Hematopoietic multipotent progenitor cell treated with erythropoietin and hydrocortisone succinate and interleukin-3 and kit ligand, for 6 days (in vitro differentiated cells): ENCODE measurements at regions not wholly inside any gene's neighbourhood (a gene's known extent, or its start where the extent isn't known, plus 50 kb on each side); places are given as distances from the start of the nearest gene placed in this dataset.
"Not testable (repeated sequence)": the region's sequence is repeated elsewhere in the genome, so short reads cannot be mapped to it uniquely, and the experiment has no call there.

Experiments used
- DNase-seq: peaks from one replicate; pipeline ENCODE4 v3.0.0-alpha.2; 2015

DNA sequence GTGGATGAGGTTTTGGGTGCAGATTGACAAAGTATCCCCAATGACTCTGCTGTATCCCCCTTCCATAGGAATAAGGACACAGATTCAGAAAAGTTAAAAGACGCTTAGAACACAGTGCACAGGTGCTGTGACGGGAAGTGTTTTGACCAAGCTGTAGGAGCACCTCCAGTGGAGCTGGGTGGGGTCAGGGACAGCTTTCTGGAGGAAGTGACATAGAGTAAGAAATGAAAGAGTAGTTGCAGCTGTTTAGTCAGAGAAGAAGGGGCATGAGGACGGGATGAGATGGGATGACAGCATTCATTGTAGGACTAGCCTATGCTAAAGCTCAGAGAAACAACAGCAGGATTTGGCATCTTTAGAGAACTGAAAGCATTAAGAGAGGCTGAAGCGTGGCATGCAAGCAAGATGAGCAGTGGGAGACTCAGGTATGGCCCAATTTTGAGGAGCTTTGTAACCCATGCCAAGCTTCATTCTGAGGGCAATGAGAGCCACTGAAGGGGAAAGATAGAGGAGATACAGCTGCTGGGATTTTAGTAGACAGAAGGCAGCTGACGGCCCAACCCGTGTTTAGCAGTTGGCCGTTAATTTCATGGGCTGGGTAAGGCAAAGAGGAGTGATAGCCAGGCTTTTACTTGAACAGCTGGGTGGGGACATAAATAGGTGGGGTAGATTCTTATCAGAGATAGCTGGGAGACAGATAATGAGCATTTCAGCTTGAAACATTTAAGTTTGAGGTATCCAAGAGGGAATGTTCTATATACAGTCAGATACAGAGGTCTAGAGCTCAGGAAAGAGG is 131.8 kb upstream of the KRAS start:
- DNase-seq, result peak; percentile 18

DNA sequence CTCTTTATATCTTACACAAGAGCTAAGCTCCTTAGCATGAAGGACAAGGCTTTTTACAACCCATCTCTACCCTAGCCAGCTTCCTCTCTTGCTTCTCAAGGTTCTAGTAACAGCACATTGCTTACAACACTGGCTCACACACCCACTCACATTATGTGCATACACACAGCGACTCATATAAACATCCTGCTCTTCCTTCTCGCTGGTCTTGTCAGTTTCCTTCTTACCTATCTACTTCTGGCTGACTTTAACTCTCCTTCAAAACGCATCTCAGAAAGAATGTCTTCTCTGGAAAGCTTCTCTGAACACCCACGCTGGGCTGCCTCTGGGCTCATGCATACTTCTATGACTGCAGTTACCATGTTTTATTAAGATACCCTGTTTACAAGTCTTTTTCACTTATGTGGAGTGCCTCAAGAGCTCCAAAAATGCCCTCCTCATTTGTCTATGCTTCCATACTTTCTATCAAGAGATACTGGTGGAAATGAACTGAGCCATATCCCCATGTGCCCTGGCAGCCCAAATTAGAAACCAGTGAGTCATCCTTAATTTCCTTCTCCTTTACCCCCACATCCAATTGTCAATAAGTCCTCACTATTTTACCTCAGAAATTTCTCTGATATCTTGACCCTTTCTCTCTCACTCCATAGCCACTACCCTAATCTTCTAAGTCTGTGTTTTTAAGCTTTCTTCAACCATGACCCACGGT is 126.9 kb upstream of the KRAS start:
- peak; percentile 15 for DNase-seq

DNA sequence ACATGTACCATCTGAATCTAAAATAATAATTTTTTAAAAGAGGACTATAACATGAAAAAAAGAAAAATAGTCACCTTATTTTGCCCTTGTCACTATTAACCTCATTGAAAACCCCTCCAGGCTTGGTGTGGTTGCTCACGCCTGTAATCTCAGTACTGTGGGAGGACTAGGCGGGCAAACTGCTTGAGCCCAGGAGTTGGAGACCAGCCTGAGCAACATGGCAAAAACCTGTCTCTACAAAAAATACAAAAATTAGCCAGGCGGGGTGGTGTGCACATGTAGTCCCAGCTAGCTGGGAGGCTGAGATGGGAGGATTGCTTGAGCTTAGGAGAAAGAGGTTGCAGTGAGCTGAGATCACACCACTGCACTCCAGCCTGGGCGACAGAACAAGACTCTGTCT is 126.3 kb upstream of the KRAS start:
- DNase-seq, result no peak

DNA sequence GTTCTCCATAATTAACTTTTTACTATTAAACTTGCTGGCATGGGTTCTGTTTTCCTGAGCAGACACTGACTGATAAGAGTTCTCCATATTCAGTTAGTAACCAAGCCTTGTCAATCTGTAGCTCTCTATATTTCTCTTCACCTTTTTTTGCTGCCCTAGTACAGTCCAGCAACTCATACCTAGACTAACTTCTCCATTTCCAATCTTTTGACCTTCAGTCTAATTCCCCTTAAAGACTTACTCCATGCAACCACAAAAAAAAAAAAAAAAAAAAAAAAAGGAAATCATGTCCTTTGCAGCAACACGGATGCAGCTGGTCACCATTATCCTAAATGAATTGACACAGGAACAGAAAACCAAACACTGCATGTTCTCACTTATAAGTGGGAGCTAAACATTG is 125.7 kb upstream of the KRAS start:
- DNase-seq, result no peak

DNA sequence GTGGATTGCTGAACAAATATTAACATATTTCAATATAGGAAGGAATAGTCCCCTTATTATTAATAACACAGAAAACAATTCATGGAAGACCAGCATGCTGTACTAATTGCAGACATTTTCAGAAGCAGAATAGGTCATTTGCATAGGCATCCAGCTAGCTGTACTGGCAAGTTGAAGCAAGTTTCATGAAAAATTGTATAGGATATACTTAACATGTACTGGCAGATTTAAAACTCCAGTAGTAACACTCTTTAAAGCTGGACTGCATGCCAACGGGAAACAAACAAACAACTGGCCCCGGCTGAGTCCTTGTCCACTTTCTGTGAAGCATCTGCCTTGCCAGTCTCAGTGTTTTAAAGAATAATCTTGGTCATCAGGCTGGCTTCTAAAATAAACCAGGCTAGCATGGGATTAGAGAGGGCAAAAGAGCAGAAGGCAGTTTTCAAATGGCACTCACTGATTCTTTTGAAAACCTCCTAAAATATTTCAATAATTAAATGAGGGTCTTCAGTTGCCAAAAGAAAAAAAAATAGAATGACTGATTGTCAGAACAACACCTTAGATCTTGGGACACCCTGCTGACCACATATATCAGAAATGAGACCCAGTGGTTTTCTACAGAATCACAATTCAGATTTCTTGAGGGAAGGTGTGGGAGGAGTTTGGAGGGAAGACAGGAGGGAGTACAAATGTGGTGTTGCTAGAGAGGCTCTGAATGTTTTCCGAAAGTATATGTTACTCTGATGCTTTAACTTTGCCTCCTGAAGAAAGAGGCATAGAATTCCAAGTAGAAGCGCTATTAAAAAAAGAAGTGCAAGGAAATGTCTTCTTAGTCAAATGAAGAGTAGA is 122.5 kb upstream of the KRAS start:
- no peak for DNase-seq

DNA sequence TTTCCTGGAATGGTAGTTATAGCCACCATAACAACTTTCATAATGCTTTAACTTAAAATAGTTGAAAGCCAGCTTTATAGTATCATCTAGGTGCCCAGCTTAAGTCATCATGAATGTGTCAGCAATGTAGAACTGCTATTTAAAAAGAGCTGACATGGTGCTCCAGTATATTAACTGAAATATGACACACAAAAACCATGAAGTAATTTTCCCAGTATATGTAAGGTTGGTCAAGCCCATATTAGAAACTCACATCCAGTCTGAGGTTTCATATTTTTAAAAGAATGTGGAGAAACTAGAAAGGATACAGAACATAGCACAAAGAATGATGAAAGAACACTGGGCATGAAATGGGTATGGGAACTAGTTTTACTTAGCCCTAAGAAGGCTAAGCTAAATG is 121.3 kb upstream of the KRAS start:
- DNase-seq, result no peak

DNA sequence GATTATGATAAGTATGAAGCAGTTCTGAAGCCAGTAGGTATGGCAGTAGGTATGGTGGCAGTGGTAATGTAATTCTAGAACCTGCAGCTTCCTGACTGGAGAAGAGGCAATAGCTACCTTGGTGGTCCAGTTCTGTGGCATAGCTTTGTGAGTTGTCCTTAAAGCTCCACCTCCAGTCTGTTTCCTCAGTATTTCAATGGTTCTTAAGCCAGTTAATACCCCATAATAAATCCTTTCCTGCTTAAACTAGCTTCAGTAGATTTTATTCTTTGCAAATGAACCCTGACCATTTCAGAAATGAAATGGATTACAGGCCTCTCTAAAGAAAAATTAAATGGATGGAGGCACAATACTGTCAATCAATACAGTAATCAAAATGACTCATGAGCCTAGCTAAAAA is 117.8 kb upstream of the KRAS start:
- no peak for DNase-seq

DNA sequence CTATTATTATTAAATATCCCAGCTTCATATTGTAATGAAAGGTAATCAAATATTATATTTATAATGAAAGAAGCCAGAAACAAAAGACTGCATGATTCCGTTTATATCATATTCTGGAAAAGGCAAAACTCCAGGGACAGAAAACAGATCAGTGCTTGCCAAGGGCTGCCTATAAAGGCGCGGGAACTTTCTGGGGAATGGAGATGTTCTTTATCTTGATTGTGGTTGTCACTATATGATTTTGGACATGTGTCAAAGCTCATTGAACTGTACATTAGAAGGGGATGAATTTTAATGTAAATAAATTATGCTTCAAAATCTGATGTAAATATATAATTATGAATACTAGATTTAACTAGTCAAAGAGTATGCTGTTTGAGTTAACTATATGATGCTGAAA is 115.4 kb upstream of the KRAS start:
- no peak for DNase-seq

DNA sequence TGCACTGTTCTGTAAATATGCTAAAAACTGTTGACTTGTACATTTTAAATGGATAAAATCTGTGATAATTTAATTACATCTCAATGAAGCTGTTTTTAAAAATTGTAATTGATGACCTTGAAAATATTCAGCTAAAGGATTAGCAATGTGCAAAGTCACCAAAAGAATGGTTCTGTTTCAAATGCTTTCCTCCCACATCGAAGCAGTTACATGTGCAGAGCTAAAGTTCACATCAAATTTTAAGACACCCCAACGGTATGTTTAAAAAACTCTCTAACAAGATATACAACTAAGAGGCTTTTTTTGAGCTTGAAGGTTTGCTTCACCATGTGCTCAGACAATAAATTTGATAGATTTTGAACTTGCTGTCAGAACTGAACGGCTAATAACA is 114.6 kb upstream of the KRAS start:
- no peak for DNase-seq

DNA sequence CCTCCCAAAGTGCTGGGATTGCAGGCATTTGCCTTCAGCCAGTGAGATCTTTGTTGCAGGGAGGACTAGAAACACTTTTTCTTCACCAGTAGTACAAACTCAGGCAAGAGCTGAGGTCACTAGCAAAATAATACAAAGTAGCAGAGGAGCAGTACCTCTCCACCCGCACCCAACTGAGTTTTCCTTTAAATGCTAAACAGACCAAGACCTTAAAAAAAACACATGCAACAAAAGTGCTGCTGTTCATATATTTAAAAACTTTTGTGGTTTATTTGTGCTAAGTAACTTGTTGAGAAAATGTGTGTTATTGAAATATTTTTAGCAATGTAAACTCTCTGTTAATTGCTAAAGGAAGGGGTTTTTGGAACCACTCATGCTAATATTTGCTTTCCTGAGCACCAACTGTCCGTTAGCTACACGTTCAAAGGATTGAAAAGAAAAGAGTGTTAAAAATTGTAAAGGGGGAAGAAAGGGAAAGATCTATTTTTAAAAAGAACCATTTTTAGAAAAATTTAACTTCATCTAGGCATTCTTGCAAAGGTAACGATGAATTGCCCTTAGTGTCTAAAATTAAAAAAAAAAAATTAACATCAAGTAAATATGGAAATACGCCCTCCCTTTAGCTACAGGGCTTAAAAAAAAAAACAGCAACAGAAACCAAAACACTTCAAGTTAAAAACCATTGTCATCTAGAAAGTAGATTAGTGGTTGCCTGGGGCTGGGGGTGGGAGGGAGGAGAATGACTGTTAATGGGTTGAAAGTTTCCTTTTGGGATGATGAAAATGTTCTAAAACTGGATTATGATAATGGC is 114.0 kb upstream of the KRAS start:
- no peak for DNase-seq

DNA sequence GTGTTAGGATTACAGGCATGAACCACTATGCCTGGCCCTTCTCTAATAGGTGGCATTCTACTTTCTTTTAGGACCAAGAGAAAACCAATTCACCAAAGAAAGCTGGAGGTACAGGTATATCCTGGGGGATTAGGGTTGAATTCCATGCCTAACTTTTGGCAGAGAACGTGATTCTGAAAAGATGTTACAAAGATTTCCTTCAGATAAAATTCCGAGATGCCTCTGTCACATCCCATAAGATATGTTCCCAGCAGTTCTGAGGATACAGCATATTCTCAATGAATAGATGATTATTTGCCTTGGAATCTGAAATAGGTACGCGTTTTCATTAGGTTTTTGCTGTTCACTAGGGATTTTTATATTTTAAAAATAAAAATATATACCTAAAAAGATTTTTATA is 111.9 kb upstream of the KRAS start:
- DNase-seq, result no peak

DNA sequence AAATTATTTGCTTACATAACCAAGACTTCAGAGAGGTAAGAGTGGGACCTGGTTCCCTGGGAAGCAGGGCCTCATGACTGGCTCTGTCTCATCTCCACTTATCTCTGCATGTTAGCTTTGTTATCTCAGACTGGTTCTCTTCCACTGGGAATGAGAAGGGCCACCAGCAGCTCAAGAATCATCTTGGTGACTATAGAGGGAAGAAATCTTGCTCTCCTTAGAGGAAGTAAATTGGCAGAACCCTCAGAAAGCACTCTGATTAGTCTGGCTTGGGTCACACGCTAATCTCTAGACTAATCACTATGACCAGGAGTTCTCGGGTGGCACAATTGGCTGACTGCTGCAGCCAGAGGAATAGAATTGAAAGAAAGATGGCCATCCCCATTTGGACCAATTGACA is 110.8 kb upstream of the KRAS start:
- no peak for DNase-seq

DNA sequence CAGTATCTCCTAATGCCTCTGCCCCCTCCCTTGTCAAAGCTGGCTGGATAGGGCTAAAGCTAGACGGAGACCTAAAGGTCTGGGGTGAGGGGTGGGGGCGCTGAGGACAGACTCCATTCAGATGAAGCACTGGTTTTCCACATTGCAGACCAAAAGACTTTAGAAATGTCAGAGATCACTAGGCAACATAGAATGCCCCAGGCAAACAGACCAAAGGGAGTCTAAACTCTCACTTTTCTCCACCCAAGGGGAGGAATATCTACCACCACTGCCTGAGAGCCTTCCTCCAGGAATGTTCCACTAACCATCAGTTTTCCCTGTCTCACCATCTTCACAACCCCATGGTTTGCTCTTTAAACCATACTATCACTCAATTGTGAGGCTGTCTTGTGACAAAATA is 106.9 kb upstream of the KRAS start:
- DNase-seq, result no peak

DNA sequence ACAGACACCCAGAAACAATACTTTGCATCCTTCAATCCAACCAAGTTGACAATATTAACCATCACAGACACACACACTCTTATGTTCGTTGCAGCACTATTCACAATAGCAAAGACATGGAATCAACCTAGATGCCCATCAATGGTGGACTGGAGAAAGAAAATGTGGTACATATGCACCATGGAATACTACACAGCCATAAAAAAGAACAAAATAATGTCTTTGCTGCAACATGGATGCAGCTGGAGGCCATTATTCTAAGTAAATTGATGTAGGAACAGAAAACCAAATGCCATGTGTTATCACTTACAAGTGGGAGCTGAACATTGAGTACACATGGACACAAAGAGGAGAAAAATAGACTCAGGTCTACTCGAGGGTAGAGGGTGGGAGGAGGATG is 102.2 kb upstream of the KRAS start:
- DNase-seq, result not testable (repeated sequence)

DNA sequence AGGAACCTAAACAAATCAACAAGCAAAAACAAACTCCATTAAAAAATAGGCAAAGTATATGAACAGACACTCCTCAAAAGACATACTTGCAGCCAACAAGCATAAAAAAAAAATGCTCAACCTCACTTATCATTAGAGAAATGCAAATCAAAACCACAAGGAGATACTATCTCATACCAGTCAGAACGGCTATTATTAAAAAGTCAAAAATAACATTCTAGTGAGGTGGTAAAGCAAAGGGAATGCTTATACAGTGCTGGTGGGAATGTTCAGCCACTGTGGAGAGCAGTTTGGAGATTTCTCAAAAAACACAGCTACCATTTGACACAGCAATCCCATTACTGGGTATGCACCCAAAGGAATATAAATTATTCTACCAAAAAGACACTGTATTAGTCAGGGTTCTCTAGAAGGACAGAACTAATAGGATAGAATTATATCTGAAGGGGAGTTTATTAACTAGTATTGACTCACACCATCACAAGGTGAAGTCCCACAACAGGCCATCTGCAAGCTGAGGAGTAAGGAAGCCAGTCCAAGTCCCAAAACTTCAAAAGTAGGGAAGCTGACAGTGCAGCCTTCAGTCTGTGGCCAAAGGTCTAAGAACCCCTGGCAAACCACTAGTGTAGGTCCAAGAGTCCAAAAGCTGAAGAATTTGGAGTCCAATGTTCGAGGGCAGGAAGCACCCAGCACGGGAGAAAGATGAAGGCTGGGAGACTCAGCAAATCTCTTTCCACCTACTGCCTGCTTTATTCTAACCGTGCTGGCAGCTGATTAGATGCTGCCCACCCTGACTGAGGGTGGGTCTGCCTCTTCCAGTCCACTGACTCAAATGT is 101.6 kb upstream of the KRAS start:
- no peak for DNase-seq

DNA sequence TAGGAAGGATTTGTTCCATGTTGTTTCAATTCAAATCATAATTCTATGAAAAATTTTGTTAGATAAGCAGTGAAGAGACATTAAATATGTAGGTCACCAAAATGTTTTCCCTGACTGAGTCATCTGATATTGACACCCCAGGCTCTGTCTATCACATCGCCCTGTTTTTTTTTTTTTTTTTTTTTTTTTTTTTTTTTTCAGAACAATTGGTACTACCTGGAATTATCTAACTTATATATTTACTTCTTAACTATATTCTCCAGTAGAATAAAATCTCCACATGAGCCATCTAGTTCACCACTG is 97.8 kb upstream of the KRAS start:
- no peak for DNase-seq

DNA sequence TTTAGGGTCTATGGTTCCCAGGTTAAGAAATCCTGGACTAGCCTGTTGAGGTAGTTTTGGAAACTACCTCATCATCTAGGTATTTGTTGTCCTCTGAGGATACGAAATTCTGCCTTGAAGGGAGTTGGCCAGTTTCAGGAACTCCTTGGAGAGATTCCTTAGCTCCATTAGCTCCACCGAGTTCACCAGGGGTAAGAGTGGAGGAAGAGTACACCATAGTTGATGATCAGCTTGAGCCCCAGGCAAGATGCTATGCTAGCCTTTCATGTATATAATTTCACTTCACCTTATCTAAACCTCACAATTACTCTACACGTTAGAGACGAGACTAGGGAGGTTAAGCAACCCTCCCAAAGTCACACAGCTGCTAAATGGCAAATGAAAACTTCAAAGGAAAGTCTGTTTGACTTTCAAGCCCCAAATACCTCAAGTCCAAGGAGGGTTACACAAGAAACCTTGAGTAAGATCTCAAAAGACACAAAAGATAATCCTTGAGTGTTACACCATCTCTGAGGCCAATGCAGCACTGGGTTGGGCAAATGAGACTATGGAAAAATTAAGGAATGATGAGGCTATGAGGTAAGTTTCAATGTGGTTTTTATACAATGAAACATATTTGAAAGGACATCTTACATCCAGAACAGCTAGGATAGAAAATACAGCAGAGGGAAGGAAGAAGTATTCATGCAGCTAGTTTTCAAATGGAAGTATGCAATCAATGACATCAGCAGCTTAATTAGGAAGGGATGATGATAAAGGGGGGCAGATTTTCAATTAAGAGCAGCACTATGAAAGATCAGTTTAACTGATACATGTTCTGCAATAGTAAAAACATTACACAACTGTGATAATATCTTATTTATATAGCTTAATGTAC is 97.2 kb upstream of the KRAS start:
- peak; percentile 51 for DNase-seq

DNA sequence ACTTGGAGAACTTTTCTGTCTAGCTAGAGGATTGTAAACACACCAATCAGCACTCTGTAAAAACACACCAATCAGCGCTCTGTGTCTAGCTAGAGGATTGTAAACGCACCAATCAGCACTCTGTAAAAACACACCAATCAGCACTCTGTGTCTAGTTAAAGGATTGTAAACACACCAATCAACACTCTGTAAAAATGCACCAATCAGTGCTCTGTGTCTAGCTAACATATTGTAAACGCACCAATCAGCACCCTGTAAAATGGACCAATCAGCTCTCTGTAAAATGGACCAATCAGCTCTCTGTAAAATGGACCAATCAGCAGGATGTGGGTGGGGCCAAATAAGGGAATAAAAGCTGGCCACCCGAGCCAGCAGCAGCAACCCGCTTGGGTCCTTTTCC is 91.1 kb upstream of the KRAS start:
- not testable (repeated sequence) for DNase-seq

DNA sequence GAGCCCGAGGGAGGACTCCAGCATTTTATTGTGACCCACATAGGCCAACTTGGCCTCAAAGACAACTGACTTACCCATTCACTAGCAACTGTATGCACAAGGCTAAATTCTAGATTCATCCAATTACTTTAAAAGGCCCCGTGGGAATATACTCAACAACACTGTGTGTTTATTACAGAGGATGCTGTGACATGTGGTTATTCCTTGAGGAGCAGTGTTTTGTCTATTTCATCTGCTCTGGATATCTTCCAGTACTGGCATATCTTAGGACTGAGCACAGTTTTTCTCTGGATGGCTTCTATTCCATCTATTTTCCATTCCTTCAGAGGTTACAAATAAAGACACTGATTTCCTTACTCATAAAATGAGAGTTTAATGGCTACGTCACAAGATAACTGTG is 87.2 kb upstream of the KRAS start:
- no peak for DNase-seq

DNA sequence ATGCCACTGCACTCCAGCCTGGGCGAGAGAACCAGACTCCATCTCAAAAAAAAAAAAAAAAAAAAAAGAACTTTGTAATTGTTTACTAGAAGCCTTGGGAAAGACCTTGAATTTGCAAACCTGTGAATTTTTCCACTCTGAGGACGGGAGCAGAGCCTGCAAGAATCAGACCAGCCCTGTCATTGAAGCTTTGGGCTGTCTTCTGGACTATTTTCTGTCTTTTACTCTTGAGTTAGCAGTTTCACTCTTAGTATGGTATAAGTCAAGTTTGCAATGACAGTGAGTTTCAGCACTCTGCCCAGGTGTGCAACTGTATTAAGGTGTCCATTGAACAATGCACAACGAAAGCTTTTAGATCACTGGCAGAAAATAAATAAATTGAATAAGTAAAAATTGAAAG is 81.4 kb upstream of the KRAS start:
- DNase-seq, result no peak

DNA sequence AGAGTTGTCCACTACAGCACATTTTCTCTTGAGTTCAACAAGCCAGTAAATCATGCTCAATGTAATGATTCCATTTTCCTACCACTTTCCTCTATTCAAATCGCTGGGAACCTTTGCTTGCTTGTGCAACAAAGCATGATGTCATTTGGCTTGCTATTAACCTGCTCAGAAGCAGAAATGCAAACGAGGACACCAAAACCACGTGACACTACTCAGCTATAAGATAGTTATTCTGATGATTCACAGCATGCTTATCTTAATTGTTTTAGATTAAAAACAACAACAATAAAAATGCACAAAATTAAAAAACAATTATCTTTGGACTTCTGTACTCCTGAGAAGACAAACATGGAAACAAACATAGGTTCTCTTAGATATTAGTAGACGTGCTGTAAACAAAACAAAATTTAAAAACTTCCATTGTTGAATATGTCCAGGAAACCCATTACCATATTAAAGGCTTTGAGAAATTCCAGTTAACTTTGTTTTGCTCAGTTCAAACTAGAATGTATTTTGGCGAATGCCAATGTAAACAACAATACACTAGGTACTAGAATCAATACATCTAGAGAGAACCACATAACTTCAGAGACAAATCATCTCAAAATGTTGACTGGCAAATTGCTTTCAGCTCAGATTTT is 77.5 kb upstream of the KRAS start:
- DNase-seq, result no peak
